ENCODE measurements at regions not wholly inside any gene's neighbourhood (a gene's known extent, or its start where the extent isn't known, plus 50 kb on each side); places are given as distances from the start of the nearest gene placed in this dataset.

DNA sequence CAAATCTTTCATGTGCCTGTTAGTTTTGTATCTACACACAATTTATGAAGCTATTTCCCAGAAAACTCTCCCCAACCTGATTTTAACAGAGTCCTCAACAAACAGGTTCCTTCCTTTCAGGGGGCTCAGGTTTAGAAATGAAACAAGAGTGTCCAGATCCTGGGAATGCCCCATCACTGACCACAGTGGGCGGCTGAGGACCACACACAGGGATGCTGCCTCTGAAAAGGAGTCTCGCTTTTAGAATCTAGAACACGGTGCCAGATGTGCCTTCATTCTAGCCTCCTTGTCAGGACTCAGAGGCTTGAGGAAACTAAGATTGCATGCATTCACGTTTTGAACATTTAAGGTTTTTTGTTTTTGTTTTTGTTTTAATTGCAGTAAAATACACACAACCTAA lies 115.0 kb downstream of the FOXB1 start:
- no peak for TF ChIP-seq POLR2A (IDR thresholded peaks at IDR 0.05)
- TF ChIP-seq, protein P1, sequence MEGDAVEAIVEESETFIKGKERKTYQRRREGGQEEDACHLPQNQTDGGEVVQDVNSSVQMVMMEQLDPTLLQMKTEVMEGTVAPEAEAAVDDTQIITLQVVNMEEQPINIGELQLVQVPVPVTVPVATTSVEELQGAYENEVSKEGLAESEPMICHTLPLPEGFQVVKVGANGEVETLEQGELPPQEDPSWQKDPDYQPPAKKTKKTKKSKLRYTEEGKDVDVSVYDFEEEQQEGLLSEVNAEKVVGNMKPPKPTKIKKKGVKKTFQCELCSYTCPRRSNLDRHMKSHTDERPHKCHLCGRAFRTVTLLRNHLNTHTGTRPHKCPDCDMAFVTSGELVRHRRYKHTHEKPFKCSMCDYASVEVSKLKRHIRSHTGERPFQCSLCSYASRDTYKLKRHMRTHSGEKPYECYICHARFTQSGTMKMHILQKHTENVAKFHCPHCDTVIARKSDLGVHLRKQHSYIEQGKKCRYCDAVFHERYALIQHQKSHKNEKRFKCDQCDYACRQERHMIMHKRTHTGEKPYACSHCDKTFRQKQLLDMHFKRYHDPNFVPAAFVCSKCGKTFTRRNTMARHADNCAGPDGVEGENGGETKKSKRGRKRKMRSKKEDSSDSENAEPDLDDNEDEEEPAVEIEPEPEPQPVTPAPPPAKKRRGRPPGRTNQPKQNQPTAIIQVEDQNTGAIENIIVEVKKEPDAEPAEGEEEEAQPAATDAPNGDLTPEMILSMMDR (IDR thresholded peaks at IDR 0.05): no peak
- no peak overlapping the region for H3K4me3 ChIP-seq
- H3K36me3 ChIP-seq: no peaks in the 10 kb centered on the region
- H3K27ac ChIP-seq: no peak overlapping the region
- DNase-seq: no peak
- no peaks in the 10 kb centered on the region for H3K27me3 ChIP-seq
- H3K9me3 ChIP-seq: no peaks in the 10 kb centered on the region
- intact Hi-C loops (cut with DNase I; ENCODE audit: low total_unique reads): no loop called here
- no peaks in the 10 kb centered on the region for H3K4me1 ChIP-seq

DNA sequence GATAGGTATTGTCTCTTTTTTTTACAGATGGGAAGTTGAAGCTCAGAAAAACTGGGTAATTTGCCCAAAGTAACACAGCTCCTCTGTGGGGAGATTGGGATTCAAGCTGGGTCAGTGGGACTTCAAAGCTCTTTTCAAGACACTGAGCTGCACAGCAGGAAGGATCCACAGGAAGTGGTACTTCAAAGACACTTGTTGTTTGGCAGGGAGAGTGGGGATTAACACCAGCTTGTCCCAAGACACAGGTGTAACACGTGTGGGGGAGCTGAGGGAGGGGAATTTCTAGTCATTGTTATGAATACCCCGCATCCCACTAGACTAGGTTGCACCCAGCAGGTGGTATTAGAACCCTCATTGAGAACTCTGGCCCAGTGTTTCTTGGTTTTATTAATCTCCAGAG lies 116.0 kb downstream of the FOXB1 start:
- H3K9me3 ChIP-seq: no peaks in the 10 kb centered on the region
- H3K27me3 ChIP-seq: no peaks in the 10 kb centered on the region
- H3K36me3 ChIP-seq: no peaks in the 10 kb centered on the region
- no peak for DNase-seq
- H3K4me3 ChIP-seq: no peak overlapping the region
- TF ChIP-seq, protein P1 (IDR thresholded peaks at IDR 0.05): no peak
- TF ChIP-seq POLR2A (IDR thresholded peaks at IDR 0.05): no peak
- intact Hi-C loops (cut with DNase I; ENCODE audit: low total_unique reads): no loop called here
- no peaks in the 10 kb centered on the region for H3K4me1 ChIP-seq
- no peak overlapping the region for H3K27ac ChIP-seq

DNA sequence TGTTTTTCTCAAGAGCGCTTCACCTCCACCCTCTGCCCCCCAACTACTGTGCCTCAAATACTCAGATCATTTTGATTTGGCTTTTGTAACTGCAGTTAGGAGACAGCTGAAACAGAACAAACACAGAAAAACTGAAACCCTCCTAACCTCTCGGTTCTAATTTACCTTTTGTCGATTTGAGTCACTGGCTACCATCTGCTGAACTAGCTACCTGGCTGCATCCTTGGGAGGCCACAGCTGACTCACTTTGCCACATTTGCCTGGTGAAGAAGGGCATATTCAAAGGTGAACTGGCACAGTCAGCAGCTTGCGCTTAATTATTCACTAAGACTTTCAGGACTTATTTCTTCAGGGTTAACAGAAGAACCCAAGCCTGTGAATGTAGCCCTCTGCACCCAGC lies 117.7 kb downstream of the FOXB1 start:
- H3K4me1 ChIP-seq: no peaks in the 10 kb centered on the region
- H3K9me3 ChIP-seq: no peaks in the 10 kb centered on the region
- no peak overlapping the region for H3K27ac ChIP-seq
- no peak for DNase-seq
- H3K36me3 ChIP-seq: no peaks in the 10 kb centered on the region
- H3K4me3 ChIP-seq: no peak overlapping the region
- H3K27me3 ChIP-seq: no peaks in the 10 kb centered on the region
- intact Hi-C loops (cut with DNase I; ENCODE audit: low total_unique reads): no loop called here
- TF ChIP-seq, protein P1 (IDR thresholded peaks at IDR 0.05): no peak
- no peak for TF ChIP-seq POLR2A (IDR thresholded peaks at IDR 0.05)

DNA sequence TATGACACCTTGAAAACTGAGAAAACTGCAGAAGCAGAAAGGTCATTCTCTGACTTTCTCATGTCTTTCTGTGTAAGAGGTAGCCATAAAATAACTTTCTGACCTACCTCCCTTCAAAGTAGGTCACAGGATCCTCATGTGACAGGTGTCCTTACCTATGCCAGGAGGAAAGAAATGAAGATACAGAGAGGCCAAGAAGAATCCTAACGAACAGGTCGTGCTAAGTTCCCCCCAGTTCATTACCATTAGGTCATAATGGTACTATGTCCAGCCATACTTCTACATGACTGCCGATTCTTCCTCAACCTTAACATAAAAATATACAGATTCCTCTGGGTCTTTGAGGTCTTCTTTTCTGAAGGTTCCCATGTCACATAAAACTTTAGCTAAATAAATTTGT lies 118.6 kb downstream of the FOXB1 start:
- H3K4me1 ChIP-seq: no peaks in the 10 kb centered on the region
- no peak for TF ChIP-seq POLR2A (IDR thresholded peaks at IDR 0.05)
- TF ChIP-seq, protein P1 (IDR thresholded peaks at IDR 0.05): no peak
- no peak overlapping the region for H3K4me3 ChIP-seq
- no peaks in the 10 kb centered on the region for H3K9me3 ChIP-seq
- H3K27me3 ChIP-seq: no peaks in the 10 kb centered on the region
- no peak overlapping the region for H3K27ac ChIP-seq
- no peaks in the 10 kb centered on the region for H3K36me3 ChIP-seq
- no peak for DNase-seq
- intact Hi-C loops (cut with DNase I; ENCODE audit: low total_unique reads): no loop called here

DNA sequence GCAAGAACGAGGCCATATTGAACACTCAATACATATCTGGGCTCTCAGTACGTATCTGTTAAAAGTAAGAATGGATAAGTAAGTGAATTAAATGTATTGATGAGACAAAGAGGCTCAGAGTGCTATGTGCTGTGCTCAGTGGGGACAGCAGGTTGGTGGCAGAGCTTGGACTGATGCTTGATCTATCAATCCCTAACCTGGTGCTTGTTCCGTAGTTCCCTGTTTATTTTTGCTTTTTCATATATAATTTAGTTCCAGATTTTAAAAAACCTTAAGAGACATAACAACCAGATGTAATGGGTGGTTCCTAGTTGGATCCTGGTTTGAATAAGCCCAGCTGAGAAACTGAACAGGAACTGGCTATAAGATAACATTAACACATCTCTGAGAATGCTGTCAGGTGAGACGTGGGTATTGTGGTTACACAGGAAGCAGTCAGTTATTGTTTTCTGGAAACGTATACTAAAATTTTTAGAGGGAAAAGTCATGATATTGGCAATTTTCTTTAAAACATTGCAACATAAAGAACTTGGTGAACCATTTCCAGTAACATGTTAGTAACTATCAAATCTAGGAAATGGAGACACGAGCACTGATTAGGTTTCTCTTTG lies 120.5 kb downstream of the FOXB1 start:
- Histone ChIP-seq H3K27me3 (no peaks in the 10 kb centered on the region), H3K4me3 (no peak overlapping the region), H3K9me3 (no peaks in the 10 kb centered on the region), H3K36me3 (no peaks in the 10 kb centered on the region), H3K27ac (no peak overlapping the region), H3K4me1 (no peaks in the 10 kb centered on the region)
- intact Hi-C loops (cut with DNase I; ENCODE audit: low total_unique reads): no loop called here
- no peak for DNase-seq
- no peak for TF ChIP-seq POLR2A (IDR thresholded peaks at IDR 0.05)
- TF ChIP-seq, protein P1 (IDR thresholded peaks at IDR 0.05): no peak

Measured in uterus (tissue), 3 donors.